GM19035 (cell line): ENCODE measurements at regions not wholly inside any gene's neighbourhood (a gene's known extent, or its start where the extent isn't known, plus 50 kb on each side); places are given as distances from the start of the nearest gene placed in this dataset.
"Not testable (repeated sequence)": the region's sequence is repeated elsewhere in the genome, so short reads cannot be mapped to it uniquely, and the experiment has no call there.

Experiments used
- ATAC-seq: cut with Tn5 transposase; IDR thresholded peaks from one replicate; pipeline ENCODE4 v1.9.1; 2021; ENCODE audit not compliant: unreplicated experiment

- ATAC-seq = no peak
These were observed 176.9 kb upstream of the SOX2 start for GRCh38 chr3:181534781-181535221.

DNA sequence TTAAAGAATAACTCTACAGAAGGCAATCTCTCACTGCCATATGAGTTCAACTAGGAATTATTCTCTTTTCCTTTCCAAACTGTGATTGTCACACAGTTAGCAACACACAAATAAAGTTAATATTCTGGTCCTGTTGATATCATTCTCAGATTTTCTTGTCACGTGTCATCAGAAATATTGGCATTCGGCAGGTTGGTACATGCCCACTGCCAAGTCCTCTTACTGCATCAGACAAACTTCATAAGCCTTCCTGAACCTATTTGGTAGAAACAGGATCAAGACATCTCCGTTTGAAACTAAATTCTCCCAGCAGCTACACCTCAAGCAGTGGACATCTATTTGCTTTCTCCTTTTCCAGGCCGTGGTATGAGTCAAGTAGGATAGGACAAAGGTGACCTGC, 177.9 kb upstream of the SOX2 start:
- ATAC-seq = no peak

DNA sequence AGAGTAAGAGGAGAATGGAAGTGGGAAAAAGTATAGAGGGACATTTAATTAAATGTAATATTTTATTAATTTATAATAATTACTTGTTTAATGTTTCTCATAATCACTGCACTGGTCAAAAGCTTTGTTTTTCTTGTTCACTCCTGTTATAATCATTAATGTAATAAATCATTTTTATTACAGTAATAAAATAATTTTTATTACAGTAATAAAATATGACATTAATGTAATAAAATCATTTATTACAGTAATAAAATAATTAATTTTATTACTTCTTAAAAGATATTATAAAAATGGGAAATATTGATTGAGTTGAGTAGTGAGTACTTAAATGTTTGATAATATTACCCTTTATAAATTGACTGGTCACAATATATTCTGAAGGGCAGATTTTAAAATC, 181.1 kb upstream of the SOX2 start:
- no peak for ATAC-seq

- no peak for ATAC-seq
These were observed 189.9 kb upstream of the SOX2 start for GRCh38 chr3:181521831-181522230.

DNA sequence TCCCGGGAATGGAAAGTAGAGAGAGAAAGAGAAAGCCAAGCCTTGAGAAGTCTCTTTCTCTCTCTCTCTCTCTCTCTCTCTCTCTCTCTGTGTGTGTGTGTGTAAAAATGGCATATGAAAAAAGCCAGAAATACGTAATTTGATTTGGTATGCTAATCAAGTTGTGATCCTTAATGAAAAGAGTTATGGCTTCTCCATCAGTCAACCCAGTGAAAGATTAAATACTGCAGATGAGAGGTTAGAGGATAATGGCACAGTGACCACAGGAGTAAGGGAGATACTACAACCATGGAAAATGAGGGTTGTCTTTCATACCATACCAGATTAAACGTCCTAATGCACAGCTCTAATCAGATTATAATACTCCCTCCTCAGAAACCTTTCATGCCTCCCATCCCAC, 193.5 kb upstream of the SOX2 start:
- ATAC-seq = no peak

DNA sequence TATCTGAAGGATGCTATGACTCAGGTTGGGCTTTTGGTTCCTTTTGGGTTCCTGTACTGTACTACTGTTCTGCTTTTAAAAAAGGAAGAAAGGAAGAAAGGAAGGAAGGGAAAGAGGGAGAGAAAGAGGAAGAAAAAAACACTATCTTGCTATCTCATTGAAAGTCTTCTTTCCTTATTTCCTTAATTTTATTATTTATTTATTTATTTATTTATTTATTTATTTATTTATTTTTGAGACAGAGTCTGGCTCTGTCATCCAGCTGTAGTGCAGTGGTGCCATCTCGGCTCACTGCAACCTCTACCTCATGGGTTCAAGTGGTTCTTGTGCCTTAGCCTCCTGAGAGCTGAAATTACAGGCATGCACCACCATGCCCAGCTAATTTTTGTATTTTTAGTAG, 198.9 kb upstream of the SOX2 start:
- ATAC-seq = no peak

DNA sequence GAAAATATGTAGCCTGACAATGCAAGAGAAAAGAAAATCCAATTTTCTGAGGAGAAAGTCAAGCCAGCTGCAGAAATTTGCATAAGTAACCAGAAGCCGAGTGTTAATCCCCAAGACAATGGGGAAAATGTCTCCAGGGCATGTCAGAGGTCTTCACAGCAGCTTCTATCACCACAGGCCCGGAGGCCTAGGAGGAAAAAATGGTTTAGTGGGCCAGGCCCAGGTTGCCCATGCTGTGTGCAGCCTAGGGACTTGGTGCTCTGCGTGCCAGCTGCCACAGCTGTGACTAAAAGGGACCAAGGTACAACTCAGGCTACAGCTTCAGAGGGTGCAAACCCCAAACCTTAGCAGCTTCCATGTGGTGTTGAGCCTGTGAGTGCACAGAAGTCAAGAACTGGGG, 201.2 kb upstream of the SOX2 start:
- no peak for ATAC-seq

GRCh38 chr3:181497358-181497757, 214.4 kb upstream of the SOX2 start:
- no peak for ATAC-seq

GRCh38 chr3:181493423-181493822, 218.3 kb upstream of the SOX2 start:
- ATAC-seq = no peak

DNA sequence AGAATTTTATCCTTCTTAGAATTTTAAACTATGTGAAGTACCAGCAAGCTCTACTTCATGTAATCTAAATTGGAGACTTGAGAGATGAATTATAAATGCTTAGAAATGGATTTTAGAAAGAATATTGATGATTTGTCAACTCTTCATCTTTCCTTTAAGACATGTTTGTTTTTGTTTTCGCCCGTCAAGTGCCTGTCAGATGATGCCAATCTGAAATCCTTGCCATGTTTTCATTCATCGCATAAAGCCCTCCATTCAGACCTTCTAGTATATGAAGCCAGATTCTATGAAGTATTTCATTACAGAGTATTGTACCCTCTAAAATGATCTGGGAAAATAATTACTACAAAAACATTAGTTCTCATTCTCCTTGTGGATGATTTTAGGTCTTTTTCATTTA, 223.2 kb upstream of the SOX2 start:
- ATAC-seq = no peak

GRCh38 chr3:181487236-181487978, 224.3 kb upstream of the SOX2 start:
- ATAC-seq = no peak

DNA sequence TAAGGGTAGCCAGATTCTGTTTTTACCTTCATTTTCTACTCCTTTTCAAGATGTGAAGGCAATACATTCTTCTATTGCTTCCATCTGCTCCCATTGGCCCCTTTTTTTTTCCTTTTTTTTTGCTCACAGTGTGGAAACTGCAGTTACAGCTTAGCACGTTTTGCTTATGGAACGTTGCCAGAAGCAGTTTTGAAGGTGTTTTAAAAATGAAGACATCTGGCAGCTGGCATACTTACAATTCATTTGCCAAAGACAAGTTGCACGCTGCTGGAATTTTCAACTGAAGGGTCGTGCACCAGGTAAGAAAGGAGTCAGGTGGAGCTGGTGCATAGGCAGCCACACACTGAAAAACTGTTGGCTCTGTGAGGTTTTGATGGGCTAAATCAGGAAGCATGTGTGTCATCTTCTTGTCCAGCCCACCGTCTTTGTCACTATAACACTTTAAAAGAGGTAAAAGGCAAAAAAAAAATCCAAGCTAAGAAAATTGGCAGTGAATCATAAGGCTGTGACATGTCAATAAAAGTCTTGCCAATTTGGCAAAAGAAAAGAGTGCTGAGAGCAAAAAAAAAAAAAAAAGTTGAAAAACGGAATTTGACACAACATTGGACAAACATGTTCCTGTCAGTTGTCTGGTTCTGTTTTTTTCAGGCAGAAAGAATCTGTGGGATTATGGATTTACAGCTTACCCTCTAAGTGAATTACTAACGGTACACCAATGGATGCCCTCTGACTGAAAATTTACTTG, 225.4 kb upstream of the SOX2 start:
- ATAC-seq = no peak

GRCh38 chr3:181484026-181484425, 227.7 kb upstream of the SOX2 start:
- no peak for ATAC-seq

DNA sequence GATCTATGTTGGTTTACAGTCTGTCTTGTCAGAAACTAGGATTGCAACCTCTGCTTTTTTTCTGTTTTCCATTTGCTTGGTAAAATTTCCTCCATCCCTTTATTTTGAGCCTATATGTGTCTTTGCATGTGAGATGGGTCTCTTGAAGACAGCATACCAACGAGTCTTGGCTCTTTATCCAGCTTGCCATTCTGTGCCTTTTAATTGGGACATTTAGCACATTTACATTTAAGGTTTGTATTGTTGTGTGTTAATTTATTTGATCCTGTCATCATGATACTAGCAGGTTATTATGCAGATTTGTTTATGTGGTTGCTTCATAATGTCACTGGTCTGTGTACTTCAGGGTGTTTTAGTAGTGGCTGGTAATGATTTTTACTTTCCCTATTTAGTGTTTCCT, 236.6 kb upstream of the SOX2 start:
- not testable (repeated sequence) for ATAC-seq

GRCh38 chr3:181470349-181470748, 241.4 kb upstream of the SOX2 start:
- no peak for ATAC-seq

GRCh38 chr3:181464033-181464694, 247.6 kb upstream of the SOX2 start:
- no peak for ATAC-seq

DNA sequence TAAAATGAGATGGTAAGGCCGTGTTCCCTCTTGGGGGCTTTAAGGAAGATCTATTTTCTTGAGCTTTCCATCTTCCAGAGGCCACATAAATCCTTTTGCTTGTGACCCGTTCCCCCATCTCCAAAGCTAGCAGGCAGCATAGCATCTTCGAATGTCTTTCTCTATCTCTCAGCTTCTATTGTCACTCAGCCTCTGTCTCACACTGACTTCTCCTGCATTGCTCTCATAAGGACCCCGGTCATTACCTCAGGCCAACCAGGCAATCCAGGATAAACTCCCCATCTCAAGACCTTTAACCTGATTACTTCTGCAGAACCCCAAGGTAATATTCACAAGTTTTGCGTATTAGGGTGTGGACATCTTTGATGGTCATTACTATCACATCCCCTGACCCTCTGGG, 250.3 kb upstream of the SOX2 start:
- ATAC-seq = no peak

DNA sequence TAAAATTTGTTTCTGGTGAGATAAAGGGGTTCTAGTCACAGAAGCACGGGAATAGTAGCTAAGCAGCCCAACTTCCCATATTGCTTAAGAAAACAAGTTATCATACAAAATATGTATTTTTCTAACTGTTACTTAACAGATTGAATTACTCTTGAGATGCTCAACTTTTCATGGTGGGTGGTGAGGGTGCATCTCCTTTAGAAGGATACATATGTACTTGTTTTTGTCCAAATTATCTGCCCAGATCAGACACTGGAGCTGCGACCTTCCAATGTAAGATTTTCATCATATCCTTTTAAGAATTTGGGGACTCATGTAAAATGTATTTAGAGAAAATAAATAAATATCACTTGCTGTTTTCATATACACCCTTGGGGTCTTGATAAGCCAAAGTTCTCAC, 252.2 kb upstream of the SOX2 start:
- no peak for ATAC-seq

- ATAC-seq = no peak
These were observed 252.9 kb upstream of the SOX2 start for GRCh38 chr3:181458857-181459256.

DNA sequence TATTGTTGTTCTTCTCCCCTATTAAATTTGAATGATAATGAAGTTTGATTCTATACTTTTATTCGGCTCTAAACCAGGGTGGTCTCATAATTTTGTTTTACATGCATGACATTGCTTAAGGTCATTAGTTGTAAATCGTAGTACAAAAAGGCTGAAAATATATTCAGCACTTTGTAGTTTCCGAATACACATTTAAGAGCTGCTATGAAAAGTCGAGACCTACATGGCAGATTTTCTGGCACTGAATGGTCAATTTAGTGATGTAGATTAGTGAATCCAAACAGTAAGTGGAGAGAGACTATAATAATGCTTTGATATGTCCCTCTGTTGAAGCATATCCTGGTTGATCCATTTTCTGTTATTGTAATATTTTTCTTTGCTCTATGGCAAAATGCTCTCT, 254.0 kb upstream of the SOX2 start:
- ATAC-seq = no peak

DNA sequence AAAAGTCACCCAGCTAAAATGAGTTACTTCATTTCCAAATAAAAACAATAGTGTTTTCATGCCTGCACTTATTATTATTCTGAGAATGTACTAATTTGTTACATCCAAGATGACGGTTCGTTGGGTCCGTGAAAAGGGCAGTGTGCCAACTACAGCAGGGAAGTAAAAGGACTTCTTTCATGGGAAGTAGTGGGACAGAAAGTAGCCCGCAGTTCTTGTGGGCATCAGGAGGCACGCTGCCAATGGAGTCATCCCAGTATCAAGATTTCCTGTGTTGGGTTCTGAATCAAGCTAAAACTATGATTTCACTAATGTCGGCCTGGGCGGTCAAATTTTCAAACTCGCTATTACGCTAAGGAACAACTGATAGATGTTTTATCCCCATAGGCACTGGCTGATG, 254.5 kb upstream of the SOX2 start:
- ATAC-seq = no peak

DNA sequence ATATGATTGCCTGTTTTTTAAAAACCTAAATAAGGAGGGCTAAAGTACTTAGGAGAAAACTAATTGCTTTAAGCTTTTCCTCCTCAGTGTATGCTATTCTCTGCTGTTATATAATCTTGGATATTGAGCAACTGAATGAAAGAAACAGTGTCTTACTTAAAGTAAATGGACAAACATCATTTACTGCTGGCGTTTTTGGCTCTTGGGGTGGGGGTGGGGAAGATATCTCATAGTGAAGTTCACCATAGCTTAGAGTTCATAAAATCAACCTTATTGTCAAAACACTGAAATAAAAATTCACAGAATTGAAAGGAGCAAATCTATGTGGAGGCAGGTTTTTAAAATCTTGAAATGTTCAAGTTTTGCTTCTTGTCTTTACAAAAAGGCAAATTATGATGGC, 256.4 kb upstream of the SOX2 start:
- ATAC-seq = no peak
